Tibial nerve (tissue), 3 donors: ENCODE measurements at regions not wholly inside any gene's neighbourhood (a gene's known extent, or its start where the extent isn't known, plus 50 kb on each side); places are given as distances from the start of the nearest gene placed in this dataset.

ENCODE experiments used
- CTCF ChIP-seq, 5 experiments: fragments of 200-600 bp in 3 of 5; fragments of 450-650 bp in 2 of 5; sonication (generic) in 3 of 5; IDR thresholded peaks; one replicate each; pipeline ENCODE4 v1.5.1; 2016 to 2019; ENCODE audit warnings: antibody characterized with exemption in 5 of 5, mild to moderate bottlenecking in 3 of 5, moderate library complexity in 2 of 5
- POLR2A ChIP-seq, 2 donors: fragments of 450-650 bp; IDR thresholded peaks; one replicate each; pipeline ENCODE4 v1.6.1; 2017; ENCODE audit warnings: antibody characterized with exemption in 2 of 2, mild to moderate bottlenecking in 2 of 2, moderate library complexity in 2 of 2

GRCh38 chr6:98280492-98280891 is 553.9 kb upstream of the POU3F2 start:
- TF ChIP-seq CTCF (IDR thresholded peaks at IDR 0.05), result no peak
- no peak for TF ChIP-seq POLR2A (IDR thresholded peaks at IDR 0.05)
